Activated CD4-positive, CD25-positive, alpha-beta regulatory T cell (primary cell): ENCODE measurements at regions not wholly inside any gene's neighbourhood (a gene's known extent, or its start where the extent isn't known, plus 50 kb on each side); places are given as distances from the start of the nearest gene placed in this dataset.
"Not testable (repeated sequence)": the region's sequence is repeated elsewhere in the genome, so short reads cannot be mapped to it uniquely, and the experiment has no call there.

Source experiments
- DNase-seq, 4 experiments: peaks; one replicate each; lab custom pipeline; 2025; lab: John Stamatoyannopoulos, UW

DNA sequence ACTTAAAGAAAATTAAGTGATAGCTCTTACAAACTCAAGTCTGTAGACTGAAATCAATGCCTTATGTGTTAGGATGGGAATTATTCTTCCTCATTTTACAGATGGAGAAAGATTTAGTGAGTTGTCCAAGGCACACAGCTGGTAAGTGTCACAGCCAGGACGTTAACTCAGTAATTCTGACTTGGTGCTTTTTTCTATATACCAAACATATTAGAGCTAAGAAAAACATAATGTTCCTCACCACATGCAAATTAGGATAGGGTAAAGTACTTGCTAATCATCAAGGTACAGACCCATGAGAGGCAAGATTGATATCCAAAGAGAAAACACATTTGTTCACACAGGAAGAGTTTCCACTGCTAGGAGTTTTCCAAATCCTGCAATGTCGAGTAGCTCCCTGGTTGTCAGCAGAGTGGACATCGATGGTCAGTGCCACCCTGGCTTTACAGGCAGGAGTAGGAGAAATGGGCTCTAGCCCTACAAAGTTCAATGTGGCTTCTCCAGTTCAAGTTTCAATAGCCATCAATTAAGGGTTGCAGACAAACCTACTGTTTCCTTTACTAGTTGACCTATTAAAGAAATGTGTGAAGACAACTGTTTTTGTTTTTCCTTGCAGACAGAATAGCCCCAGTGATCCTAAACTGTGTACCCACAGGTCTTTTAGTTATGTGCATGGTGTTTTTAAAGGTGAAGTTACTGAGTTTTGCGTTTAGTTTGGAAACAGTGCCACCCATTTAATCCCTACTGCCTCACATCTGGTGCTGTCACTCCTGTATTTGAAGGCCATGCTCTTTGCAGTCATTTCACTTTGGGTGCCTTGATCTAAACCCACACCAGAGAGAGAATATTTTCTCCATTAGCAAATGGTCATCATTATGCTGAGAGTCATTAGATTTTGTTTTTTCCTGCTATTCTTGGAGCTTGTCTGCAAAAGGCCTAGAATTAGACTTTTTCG, 460.8 kb upstream of the SMARCA2 start:
- DNase-seq = no peak

DNA sequence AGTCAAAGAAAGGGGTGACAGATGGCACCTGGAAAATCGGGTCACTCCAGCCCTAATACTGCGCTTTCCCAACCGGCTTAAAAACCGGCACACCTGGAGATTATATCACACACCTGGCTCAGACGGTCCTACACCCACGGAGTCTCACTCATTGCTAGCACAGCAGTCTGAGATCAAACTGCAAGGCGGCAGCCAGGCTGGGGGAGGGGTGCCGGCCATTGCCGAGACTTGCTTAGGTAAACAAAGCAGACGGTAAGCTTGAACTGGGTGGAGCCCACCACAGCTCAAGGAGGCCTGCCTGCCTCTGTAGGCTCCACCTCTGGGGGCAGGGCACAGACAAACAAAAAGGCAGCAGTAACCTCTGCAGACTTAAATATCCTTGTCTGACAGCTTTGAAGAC, 456.5 kb upstream of the SMARCA2 start:
- DNase-seq = not testable (repeated sequence)

DNA sequence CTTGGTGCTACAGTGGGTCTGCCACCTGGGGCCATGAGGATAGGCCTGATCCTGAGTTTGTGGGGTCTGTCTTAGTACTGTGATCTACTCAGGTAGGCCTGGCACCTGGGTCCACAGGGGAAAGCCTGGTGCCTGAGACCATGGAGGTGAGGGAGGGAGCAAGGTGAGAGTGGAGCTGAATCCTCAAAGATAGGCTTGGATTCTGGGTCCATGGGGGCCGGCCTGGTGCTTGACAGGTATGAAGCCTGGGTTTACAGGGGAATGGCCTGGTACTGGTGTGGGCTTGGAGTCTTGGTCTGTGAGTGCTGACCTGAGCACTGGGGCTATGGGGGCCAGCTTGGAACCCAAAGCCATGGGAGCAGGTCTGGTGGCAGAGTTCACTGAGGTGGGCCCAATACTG, 439.2 kb upstream of the SMARCA2 start:
- DNase-seq = no peak

DNA sequence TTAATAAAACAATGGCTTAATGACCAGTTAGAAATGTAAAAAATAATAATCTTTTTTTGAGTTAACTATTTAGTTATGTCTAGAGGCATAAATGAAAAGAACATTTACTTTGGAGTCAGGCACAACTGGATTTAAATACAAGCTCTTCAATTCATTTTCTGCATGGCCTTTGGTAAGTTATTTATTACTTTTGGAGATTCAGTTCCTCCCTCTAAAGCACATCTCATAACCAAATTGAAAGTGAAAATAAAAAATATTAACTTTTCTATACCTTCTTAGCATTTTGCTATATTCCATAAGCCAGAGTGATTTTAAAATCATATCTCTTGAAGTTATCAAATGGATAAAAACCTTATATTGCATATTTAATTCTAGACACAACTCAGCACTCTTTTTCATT, 434.9 kb upstream of the SMARCA2 start:
- no peak for DNase-seq

DNA sequence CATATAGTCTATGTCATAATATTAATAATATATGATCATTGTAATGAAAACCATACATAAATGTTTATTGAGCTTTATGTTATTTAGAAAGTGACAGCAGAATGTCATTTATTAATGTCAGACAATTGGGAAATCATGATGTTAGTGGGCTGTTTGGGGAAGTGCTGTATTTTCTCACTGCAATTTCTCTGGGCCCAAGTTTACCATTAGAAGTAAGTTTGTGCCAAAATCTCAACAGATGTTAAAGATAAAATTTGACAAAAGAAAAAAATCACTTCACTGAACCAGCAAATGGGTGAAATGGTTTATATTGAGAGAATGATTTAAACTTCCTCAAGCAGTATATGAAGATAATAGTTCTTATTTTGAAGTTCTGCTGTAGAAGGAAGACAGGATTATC, 433.2 kb upstream of the SMARCA2 start:
- DNase-seq = no peak

DNA sequence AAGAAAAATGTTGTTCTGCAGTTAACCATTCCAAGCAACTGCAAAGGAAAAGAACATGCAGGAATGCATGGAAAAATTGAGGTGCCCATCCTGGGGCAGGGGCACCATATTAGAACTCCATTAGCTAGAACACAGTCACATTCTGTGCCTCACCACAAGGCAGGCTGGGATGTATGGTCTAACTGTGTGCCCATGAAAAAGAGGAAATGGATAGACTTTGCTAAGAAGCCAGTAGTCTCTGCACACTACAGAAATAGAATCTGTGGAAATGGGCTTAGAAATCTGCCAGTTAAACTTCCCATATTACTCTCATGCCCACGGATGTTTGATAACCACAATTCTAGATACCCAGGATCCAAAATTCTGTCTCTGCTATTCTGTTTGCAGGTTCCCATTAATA, 423.8 kb upstream of the SMARCA2 start:
- DNase-seq = no peak

DNA sequence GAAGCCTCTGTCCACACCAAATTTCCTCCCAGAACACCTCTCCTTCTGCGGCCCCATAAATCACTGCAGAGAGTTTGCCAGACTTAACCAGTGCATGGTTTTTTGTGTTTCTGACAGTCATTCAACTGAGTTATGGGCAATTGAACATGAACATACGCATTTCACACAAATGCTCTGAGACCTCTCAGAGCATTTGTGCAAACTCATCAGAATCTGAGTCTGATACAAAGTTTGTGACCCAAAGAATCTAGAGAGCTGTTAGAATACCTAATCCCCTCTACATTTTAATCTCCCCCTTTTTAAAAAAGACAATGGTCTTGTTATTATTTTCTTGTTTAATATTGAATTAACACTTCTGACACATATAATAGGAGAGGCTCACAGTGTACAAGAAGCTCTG, 416.9 kb upstream of the SMARCA2 start:
- DNase-seq = no peak

DNA sequence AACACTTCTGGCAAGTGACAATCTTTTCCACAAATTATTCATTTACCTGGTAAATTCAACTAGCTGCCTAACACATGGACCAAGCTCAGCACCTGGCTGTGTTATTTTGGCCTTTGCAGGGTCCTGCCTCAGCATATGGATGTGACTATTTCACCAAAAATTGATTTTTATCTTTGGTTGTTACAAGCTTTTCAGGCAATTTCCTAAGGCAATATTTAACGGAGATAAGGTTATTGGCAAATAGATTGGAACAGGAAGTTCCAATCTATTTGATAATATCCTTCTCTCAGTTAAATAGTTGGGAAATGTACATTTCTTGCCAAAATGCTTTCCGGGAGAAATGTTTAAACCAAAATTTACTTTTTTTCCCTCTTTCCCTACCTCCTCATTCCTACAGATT, 415.2 kb upstream of the SMARCA2 start:
- no peak for DNase-seq

DNA sequence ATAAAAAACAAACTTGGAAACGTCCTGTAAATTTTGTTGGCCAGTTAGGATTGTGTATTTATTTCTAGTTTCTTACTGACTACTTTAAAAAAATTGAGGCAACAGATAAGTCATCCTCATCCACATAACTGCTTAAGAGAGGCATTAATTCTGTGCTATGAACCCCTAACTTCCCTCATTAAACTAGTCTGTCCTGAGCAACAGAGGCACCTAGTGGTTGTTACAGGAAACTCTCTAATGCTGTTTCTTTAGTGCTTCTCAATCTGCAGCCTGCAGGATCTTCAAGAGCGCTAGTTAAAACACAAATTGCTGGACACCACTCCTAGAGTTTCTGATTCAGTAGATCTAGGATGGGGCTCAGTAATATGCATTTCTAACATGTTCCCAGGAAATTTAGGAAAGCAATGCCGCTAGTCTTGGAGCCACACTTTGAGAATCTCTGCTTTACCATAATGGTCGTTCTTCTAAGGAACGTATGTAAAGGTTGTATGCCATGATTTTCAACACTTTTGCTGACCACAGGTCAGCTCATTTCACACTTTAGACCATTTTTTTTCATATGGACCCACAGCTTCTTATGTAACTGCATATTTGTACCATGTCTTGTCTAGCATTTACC, 410.1 kb upstream of the SMARCA2 start:
- no peak for DNase-seq

DNA sequence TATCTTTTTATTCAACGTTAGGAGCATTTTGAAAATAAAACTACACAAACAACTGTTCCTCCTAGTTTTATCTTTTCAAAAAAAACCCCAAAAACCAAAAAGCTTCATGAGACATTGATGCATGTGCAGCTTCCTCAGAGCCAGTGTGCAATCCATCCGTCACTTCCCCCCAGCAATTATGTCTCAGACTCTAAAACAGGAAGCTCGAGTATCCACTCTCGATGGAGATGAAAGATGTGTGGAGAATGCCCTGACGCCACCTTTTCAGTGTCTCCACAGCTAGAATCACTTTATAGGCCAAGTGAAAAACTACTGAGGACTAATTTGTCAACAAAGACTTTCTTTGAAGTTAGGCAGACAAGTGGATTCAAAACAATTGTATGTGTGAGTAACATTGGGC, 408.9 kb upstream of the SMARCA2 start:
- no peak for DNase-seq

DNA sequence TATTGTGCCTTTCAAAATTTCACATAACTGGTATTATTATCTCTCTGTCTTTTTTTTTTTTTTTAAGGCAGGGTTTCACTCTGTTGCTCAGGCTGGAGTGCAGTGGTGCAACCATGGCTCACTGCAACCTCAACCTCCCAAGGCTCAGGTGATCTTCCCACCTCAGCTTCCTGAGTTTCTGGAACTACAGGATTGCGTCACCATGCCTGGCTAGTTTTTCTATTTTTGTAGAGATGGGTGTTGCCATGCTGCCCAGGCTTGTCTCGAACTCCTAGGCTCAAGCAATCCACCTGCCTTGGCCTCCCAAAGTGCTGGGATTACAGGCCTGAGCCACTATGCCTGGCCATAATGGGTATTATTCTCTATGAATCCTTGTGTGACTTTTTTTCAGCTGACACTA, 402.3 kb upstream of the SMARCA2 start:
- no peak for DNase-seq

DNA sequence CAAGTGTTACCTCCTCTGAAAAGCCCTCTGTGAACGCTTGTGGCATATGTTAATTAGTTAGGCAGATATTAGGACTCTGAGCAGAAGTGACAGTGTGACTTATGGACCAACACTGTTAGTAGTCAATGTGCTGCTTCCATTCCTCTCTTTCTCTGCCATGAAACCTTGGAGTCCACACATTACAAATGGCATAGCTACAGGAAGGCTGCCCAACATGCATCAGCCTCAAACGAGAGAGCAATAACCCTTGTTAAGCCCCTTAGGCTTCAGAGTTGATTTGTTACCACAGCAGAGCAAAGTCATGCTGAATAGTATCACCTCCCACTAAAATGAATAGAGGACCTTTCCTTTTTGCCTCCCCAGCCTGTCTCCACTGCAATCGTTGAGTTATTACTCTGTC, 397.7 kb upstream of the SMARCA2 start:
- DNase-seq = no peak

DNA sequence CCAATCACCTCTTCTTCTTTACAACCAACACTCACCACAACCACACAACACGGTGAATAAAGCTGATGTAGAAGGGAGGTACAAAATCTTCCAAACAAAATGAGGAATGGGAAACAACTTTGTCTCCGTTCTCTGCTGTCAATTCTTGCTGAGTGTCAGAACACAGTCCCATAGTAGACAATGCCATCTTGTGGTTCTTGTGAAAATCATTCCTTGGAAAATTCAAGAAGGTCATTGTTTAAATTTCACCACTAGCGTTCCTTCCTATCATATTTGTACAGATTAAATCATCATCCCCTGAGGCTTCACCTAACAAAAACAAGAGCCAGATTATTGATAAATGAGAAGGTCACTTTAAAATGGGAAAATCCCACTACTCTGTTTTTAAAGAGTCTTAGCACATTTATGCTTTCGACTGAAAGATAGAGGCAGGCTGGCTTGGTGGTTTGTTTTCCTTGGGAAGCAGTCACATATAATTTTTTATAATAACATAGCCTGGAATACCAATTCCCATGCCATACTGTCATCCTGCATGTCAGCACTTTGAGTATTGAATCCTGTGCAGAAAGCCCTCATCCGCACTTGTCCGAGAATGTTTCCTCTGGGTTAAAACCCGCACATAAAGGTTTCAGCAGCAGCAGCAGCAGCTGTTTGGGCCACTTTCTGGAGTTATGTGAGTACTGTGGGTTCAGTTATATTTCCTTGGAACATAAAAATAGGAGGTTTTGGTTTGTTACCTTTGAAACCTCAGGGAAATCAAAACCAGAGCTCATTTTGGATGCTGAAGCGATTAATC, 395.0 kb upstream of the SMARCA2 start:
- DNase-seq = no peak

DNA sequence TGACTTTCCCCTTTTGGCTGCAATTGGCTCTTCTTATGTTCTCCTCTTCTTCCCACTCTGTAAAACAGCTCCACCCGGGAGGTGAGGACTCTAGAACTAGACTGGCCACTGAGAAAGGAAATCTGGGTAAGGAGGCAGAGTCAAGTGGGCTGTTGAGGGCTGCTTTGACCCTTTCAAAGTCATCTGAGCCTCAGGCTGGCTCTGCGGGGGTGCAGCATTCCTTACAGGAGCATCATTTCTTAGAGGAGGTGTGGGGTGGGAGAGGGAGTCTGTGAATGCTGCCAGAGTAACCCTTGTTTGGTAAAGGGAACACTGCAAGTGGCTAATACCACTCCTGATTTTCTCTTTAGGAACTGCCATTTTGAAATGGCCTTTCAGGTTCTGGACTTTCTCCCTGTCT, 377.7 kb upstream of the SMARCA2 start:
- DNase-seq = no peak

DNA sequence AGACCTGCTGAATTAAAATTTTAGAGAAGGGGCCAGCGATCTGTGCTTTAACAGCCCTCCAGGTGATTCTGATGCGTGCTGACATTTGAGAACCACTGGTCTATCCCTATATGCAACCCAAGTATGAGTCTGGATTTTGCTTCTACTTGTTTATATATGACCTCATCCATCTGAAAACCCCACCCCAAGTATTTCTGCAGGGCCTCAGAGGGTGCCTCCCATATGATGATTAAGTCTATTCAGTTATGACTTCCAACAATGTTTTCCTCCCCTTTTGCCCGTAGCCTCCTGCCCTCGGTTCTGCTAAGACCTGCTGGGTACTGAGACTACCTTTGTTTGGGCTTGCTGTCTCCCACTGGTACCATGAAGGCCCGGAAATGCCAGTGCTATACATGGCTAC, 376.0 kb upstream of the SMARCA2 start:
- DNase-seq = no peak

DNA sequence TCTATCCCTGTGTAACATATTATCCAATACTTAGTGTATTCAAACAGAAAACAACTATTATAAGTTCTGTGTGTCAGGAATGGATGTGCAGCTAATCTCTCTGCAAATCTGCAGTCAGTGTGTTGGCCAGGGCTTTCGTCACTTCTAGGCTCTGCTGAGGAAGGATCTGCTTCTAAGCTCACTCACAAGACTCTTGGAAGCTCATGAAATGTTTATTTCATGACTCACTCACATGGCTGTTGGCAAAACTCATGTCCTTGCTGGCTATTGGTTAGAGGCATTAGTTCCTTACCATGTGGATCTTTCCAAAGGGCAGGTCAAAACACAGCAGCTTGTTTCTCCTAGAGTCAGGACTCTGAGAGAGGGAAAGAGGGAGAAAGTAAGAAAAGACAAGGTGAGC, 367.4 kb upstream of the SMARCA2 start:
- no peak for DNase-seq

DNA sequence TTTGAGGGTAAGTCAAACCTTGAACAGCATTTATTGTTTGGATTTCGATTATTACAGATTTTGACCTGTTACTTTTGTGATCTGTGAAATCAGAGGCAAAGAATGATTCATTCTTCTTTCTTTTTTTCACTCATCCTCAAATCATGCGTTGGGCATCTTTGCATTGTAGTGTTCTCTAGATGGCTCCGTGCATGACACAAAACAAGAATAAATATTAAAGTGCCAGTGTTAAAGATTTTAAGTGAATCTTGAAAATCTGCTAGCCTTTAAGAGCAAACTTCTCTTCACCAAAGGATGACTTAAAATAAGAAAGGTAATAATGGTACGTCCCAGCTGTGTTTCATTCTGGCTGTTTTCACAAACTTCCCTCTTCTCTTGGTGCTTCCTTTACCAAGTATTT, 361.9 kb upstream of the SMARCA2 start:
- no peak for DNase-seq

DNA sequence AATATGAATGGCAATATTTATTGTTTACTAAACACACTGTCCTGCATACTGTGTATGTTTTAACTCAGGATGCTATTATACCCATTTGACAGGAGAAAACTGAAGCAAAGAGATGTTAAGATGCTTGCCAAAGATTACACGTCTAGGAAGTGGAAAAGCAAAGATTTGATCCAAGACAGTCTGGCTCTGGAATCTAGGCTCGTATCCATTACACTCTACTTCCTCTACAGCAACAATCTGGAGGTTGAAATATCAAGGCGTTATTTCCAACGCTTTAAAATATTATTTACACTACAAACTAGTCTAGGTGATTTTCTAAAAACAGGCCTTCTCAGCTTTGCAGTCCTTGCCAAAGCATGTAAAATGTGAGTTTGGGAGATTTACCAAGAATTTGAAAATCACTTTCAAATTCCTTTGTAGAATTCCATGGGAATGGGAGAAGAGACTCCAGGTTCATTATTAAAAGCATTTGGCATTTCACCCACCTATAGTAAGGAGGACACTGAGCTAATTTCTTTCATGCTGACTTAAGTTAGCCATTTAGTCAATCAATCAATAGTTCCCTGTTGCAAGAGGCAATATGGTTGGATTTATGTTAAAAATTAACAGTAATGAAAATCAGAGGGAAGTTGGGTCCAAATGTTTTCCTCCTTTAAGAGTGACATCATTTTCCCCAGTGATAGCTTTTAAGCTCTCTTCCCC, 356.3 kb upstream of the SMARCA2 start:
- DNase-seq = no peak

DNA sequence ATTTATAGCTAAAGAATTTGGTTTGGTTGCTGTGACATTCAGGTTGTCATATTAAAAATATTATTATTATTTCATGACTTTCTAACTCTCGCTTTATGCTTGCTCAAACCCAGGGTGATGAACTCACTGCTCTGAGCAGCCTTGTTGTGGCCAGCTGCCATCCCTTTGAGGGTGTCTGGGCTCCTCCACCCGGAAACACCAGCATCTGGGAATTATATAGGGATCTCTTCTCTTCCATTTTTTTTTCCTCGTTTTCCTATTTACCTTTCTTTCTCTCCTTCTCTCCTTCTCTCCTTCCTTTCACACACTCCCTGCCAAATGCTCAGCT, 355.8 kb upstream of the SMARCA2 start:
- DNase-seq = no peak

DNA sequence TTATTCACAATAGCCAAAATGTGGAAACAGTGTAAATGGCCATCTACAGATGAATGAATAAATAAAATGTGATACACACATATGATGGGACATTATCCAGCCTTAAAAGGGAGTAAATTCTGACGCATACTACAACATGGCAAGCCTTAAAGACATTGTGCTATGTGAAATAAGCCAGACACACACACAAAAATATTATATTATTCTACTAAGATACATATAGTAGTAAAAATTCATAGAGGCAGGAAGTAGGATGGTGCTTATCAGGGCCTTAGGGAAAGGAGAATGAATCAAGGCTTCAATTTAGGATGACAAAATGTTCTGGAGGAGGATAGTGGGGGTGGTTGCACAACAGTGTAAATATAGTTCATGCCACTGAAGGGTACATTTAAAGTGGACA, 346.7 kb upstream of the SMARCA2 start:
- DNase-seq = no peak

DNA sequence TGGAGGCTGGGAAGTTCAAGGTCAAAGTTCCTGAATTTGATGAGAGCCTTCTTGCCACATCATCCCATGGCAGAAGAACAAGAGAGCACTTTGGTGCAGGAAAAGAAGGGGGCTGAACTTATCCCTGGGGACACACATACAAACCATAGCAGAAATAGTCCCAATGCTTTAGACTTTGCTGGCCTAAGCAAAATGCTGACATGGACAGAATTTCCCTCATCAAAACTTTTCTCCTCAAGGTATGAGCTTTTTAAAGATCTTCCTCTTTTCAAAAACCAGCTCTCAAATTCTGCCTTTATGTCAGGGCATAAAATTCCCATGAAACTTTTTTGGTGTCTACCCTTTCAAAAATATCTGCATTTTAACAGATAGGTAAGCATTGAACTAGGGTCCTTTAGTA, 341.8 kb upstream of the SMARCA2 start:
- no peak for DNase-seq

DNA sequence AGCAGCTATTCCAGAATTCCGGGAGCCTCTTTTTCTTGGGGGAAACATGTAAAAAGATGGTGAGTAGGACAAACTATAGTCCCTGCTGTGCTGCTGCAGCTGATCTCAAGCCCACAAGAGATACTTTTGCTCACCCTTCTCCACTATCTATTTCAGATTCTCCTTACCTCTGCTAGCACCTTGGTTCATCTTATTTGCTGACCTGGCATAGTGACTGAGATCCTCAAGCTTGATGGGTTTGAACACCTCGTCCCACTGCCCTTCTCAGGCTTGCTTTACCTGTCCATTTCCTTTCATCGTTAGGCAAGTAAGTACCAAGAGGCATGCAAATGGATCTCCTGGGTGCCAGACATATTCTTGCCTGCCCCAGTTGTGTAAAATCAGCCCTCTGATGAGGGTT, 338.4 kb upstream of the SMARCA2 start:
- DNase-seq = no peak
